DMS 273 treated with DMSO at 0.1 percent for 48 hours (cell line): ENCODE measurements at regions not wholly inside any gene's neighbourhood (a gene's known extent, or its start where the extent isn't known, plus 50 kb on each side); places are given as distances from the start of the nearest gene placed in this dataset.

Experiments used
- DNase-seq: peaks from one replicate; lab custom pipeline; 2025; lab: John Stamatoyannopoulos, UW

- DNase-seq, result no peak
Observed at GRCh38 chr18:38010971-38011857, 445.6 kb upstream of the CELF4 start.

GRCh38 chr18:38010037-38010436 lies 444.4 kb upstream of the CELF4 start:
- no peak for DNase-seq

GRCh38 chr18:38009320-38009719 lies 443.7 kb upstream of the CELF4 start:
- DNase-seq, result no peak

GRCh38 chr18:38007676-38008330 lies 442.2 kb upstream of the CELF4 start:
- DNase-seq, result no peak

DNA sequence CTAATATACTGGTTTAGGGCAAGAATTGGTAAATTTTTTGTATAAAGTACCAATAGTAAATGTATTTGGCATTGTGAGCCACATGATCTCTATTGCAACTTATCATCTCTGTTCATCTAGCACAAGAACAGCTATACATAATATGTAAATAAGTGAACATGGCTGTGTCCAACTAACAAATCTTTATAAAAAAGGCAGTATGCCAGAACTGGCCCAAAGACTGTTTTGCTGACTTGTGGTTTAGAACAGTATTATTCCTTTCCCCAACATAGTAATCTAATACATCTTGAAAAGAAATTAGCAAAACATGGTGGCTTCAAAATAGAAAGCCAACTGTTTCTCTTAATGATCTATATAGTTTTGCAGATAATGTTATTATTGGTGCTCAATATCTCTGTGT lies 441.4 kb upstream of the CELF4 start:
- DNase-seq, result no peak

DNA sequence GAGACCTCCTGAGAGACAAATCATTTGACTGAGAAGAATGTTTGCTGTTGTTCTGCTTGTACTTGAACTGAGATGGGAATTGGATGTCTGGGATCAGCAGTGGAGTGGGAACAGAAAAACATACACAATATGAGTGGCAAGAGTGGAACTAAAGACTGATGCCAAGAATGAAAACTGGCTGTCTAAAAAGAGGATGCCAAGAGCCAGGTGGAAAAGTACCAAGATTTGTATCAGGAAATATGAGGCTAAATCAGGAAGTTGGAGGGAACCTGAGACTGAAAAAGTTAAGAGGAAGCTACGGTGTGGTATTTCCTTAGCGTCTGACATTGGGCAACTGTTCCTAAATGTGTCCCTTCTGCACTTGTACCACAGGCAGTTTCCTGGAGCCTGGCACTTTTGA lies 440.9 kb upstream of the CELF4 start:
- no peak for DNase-seq

DNA sequence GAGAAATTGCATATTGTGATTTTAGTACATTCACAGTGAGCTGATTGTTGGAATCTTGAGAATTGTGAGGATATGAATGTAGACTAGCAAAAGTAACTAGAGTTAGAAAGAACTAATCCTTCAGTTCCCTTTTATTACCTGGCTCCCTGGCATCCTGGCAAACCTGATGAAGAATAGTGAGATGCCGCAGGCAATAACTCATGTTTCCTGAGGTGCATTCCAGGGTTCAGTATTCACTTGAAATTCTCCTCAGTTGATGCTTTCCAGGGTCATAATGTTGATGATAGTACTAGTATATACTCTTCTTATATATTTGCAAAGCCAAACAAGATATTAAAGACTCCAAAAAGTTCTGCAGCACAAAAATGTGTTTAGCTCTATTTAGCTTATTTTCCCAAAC lies 432.1 kb upstream of the CELF4 start:
- no peak for DNase-seq

- no peak for DNase-seq
Observed at GRCh38 chr18:37987901-37988300, 422.3 kb upstream of the CELF4 start.

DNA sequence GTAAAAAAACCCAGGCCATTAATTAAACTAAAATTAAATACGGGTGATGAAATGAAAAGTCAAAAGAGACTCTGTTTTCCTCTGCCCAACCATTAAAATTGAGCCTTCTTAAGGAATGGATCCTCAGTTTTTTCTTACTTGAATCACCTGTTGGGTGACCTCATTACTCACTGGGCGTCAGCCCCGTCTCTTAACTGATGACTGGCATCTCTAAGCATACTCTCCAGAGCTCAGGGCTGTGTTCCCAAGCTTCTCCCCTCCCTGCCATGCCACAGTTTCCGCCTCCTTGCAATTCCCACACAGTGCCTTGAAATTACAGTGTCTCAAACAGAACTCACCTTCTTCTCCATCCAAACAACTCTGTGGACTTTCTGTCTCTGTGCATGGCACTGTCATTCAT lies 421.1 kb upstream of the CELF4 start:
- DNase-seq, result no peak

GRCh38 chr18:37985126-37985525 lies 419.5 kb upstream of the CELF4 start:
- DNase-seq, result no peak

- no peak for DNase-seq
Observed at GRCh38 chr18:37980556-37980955, 415.0 kb upstream of the CELF4 start.

GRCh38 chr18:37975446-37975845 lies 409.8 kb upstream of the CELF4 start:
- DNase-seq, result no peak

- no peak for DNase-seq
Observed at GRCh38 chr18:37967261-37967660, 401.7 kb upstream of the CELF4 start.

DNA sequence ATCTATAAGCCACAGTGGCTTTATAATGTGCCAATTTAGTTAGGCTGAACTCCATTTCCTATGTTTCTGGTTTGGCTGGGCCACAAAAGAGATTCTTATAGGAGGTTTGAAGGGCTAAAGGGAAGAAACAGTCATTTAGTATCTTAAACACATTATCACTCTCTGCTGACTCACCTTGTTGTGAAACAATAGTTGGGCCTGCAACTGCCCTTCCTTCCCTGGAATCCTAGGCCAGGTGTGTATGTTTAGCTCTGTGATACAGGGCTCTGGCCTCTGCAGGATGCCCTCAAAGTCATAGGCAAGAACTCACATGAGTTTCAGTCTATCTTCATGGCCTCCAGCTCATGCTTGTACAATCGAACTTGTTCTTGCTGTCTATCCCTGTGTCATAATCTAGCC lies 400.0 kb upstream of the CELF4 start:
- DNase-seq, result no peak

- no peak for DNase-seq
Observed at GRCh38 chr18:37964885-37965571, 399.4 kb upstream of the CELF4 start.

DNA sequence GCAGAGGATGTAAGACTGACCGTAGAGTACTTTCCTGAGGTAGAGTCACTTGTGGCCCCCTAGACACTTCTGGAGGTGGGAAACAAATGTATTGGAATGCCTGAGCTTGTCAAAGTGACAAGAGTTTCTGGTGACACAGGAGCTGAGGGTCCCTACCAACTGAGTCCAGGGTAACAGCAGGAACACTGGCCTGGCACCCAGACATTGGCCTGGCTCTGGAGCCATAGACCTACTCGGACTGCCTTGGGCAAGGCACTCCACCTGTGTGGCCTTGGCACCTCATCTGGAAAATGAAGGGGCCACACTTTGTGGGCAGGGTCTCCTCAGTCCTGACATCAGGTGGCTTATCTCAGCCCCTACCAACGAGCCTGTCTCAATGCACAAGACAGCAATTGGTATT lies 398.2 kb upstream of the CELF4 start:
- DNase-seq, result no peak

- DNase-seq, result peak; percentile 24
Observed at GRCh38 chr18:37962316-37962966, 396.8 kb upstream of the CELF4 start.

DNA sequence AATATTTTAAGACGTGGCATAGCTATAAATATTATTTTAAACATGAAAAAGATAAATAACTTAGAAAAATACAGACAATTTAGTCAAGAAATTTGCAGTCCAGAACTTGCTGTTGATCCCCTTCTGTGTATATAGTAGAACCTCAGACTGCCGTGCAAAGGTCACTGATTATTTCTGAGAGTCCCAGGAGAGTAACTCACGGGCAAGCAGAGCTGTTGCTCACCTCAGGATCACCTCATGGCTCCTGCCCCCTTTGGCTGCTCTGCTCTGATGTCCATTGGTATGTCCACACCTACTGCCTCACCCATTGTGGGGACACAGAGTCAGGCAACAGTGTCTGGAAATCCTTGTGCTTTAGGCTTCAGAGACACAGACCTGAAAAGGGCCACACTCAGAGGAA lies 392.9 kb upstream of the CELF4 start:
- DNase-seq, result no peak

- no peak for DNase-seq
Observed at GRCh38 chr18:37956902-37957301, 391.3 kb upstream of the CELF4 start.

DNA sequence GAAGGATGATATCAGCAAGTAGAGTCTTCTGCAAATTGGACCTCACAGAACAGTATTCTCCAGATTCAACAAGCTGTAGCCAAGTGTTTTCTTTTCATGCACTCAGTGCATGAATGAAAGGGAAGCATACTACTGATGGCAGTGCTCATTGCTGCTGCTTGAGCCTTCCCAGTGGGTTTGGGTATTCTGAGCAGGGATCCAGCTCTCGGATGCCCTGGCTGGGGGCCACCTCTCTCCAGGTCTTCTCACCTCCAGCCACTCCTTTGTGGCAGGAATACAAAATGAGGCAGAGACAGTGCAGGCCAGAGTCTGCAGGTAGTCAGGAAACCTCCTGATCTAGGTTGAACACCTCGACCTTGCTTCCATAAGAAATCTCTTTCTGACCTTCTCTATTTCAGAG lies 390.4 kb upstream of the CELF4 start:
- no peak for DNase-seq

DNA sequence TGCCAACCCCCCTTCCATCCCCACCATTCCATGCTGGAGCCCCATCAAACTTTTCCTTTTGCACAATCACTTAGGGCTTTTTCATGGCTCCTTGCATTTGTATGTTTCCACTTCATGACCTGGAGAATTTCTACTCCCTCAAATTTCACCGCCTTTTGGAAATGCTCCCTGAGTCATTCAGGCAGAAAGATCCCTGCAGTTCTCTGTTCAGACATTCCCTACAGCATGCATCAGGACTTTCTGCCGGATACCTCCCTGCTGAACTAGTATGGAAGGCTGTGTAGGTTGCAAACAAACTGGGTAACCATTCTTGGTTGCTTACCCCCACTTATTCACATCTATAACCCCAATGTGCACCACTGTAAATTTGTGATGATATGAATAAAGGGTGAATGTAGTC lies 389.6 kb upstream of the CELF4 start:
- DNase-seq, result no peak

DNA sequence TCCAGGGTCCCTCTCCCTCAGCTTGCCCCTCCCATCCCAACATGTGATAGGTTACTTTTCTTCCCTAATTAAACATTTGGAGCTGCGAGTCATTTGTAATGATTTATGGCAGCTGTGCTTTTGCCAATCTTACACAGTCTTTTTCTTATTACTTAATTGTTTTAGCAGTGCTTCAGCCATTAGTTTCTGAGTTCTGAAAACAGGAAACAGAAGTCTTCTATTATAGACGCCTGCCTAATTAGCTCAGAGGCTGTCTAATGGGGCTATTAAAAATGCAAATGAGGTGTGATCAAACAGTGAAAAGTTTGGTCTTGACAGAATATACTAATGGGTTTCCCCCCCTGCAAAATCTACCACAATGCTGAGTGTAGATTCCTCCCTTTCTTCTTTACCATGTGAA lies 388.3 kb upstream of the CELF4 start:
- no peak for DNase-seq

DNA sequence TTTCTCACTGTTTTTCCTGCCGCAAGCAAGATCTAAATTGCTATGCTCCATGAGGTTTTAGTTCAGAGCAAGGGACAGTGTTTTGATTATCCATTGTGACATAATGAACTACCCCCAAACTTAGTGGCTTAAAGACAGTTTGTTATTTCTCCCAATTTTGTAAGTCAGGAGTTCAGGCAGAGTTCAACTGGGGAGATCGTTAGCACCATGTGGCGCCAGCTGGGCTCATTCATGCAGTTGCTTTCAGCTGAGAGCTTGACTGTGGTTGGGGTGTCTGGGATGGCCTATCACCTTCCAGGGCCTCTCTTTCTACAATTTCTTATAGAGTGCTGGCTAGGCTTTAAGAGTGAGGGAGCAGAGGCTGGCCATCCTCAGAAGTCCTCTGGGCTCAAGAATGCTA lies 382.9 kb upstream of the CELF4 start:
- no peak for DNase-seq
